Upper lobe of left lung (tissue), 4 donors: ENCODE measurements at regions not wholly inside any gene's neighbourhood (a gene's known extent, or its start where the extent isn't known, plus 50 kb on each side); places are given as distances from the start of the nearest gene placed in this dataset.

Source experiments
- CTCF ChIP-seq, 6 experiments: fragments of 450-650 bp in 4 of 6; fragments of 200-600 bp in 2 of 6; sonication (generic) in 2 of 6; IDR thresholded peaks; one replicate each; pipeline ENCODE4 v1.5.1; 2016 to 2019; ENCODE audit warnings: antibody characterized with exemption in 6 of 6
- EP300 ChIP-seq, 4 donors: sonication (generic); formaldehyde crosslinking; IDR thresholded peaks; one replicate each; pipeline ENCODE4 v1.5.1; 2017; ENCODE audit warnings: antibody characterized with exemption in 4 of 4, control low read depth in 2 of 4
- POLR2A ChIP-seq, 4 donors: fragments of 450-650 bp; IDR thresholded peaks; one replicate each; pipeline ENCODE4 v1.5.1; 2016 to 2017; ENCODE audit warnings: antibody characterized with exemption in 4 of 4, mild to moderate bottlenecking in 2 of 4

- TF ChIP-seq CTCF (IDR thresholded peaks at IDR 0.05) (no peak), POLR2A (IDR thresholded peaks at IDR 0.05) (no peak), EP300 (IDR thresholded peaks at IDR 0.05) (no peak)
These were observed 269.7 kb upstream of the GAS1 start for GRCh38 chr9:87216897-87217455.
